RWPE2 (cell line): ENCODE measurements at regions not wholly inside any gene's neighbourhood (a gene's known extent, or its start where the extent isn't known, plus 50 kb on each side); places are given as distances from the start of the nearest gene placed in this dataset.

Experiments
- ATAC-seq: fragments of 200-7000 bp; cut with Tn5 transposase; 3 replicates; pipeline ENCODE4 v1.9.1; 2021; ENCODE audit warnings: low read depth
- DNase-seq: peaks from one replicate; pipeline ENCODE4 v3.0.0-alpha.2; 2020; ENCODE audit warnings: low spot score
- H3K27ac ChIP-seq: fragments of 450-650 bp; 2 replicates; pipeline ENCODE4 v1.5.1; 2017; ENCODE audit warnings: mild to moderate bottlenecking; ENCODE audit not compliant: poor library complexity, severe bottlenecking
- H3K27me3 ChIP-seq: fragments of 250-450 bp; sonication (Bioruptor Pico); 2 replicates; pipeline ENCODE4 v1.5.1; 2021; ENCODE audit warnings: mild to moderate bottlenecking, moderate library complexity; ENCODE audit not compliant: insufficient read depth, poor library complexity, severe bottlenecking
- H3K36me3 ChIP-seq: fragments of 250-450 bp; sonication (Bioruptor Pico); 2 replicates; pipeline ENCODE4 v1.5.1; 2020; ENCODE audit warnings: low read depth, mild to moderate bottlenecking, moderate library complexity
- H3K4me1 ChIP-seq: fragments of 250-450 bp; sonication (Bioruptor Pico); 2 replicates; pipeline ENCODE4 v1.5.1; 2021; ENCODE audit warnings: mild to moderate bottlenecking, moderate library complexity; ENCODE audit not compliant: insufficient read depth, poor library complexity, severe bottlenecking
- H3K4me3 ChIP-seq: fragments of 250-450 bp; sonication (Bioruptor Pico); 2 replicates; pipeline ENCODE4 v1.5.1; 2021; ENCODE audit warnings: mild to moderate bottlenecking, moderate library complexity; ENCODE audit not compliant: severe bottlenecking
- H3K9me3 ChIP-seq: fragments of 250-450 bp; sonication (Bioruptor Pico); 2 replicates; pipeline ENCODE4 v1.5.1; 2021; ENCODE audit warnings: mild to moderate bottlenecking, moderate library complexity; ENCODE audit not compliant: severe bottlenecking
- TF ChIP-seq, protein P1 (sequence below): fragments of 450-650 bp; IDR thresholded peaks from one replicate; pipeline ENCODE4 v1.5.1; 2017; ENCODE audit warnings: mild to moderate bottlenecking, moderate library complexity; ENCODE audit not compliant: poor library complexity, severe bottlenecking

GRCh38 chr4:23956601-23957364, 66.9 kb upstream of the PPARGC1A start:
- ATAC-seq (no peak), DNase-seq (no peak)
- Histone ChIP-seq H3K4me1 (no peaks in the 10 kb centered on the region), H3K27me3 (no peaks in the 10 kb centered on the region), H3K36me3 (no peaks in the 10 kb centered on the region), H3K27ac (no peak overlapping the region), H3K9me3 (no peaks in the 10 kb centered on the region), H3K4me3 (no peak overlapping the region)
- TF ChIP-seq, protein P1, sequence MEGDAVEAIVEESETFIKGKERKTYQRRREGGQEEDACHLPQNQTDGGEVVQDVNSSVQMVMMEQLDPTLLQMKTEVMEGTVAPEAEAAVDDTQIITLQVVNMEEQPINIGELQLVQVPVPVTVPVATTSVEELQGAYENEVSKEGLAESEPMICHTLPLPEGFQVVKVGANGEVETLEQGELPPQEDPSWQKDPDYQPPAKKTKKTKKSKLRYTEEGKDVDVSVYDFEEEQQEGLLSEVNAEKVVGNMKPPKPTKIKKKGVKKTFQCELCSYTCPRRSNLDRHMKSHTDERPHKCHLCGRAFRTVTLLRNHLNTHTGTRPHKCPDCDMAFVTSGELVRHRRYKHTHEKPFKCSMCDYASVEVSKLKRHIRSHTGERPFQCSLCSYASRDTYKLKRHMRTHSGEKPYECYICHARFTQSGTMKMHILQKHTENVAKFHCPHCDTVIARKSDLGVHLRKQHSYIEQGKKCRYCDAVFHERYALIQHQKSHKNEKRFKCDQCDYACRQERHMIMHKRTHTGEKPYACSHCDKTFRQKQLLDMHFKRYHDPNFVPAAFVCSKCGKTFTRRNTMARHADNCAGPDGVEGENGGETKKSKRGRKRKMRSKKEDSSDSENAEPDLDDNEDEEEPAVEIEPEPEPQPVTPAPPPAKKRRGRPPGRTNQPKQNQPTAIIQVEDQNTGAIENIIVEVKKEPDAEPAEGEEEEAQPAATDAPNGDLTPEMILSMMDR = no peak

DNA sequence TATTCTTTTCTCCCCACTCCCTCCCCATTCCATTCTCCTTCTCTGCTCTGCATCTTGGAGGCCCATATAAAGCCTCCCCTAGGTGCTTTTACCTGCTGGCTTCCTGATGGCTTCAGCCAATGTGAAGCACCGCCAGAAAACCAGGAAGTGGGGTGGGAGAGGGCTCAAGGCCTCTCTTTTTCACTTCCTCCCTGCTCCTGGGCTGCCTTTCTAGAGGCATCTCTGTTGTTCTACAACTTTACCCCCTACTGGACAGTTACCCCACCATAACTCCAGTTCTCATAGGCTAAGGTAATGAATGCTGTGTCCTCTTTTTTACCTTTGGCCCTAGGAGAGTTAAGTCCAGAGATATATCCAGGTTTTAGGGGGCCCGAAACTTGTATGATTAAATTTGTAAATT, 62.4 kb upstream of the PPARGC1A start:
- ATAC-seq (no peak), DNase-seq (no peak)
- H3K27me3 ChIP-seq = no peaks in the 10 kb centered on the region
- H3K27ac ChIP-seq = no peak overlapping the region
- TF ChIP-seq, protein P1 = no peak
- H3K36me3 ChIP-seq = no peaks in the 10 kb centered on the region
- H3K9me3 ChIP-seq = no peaks in the 10 kb centered on the region
- no peak overlapping the region for H3K4me3 ChIP-seq
- H3K4me1 ChIP-seq = no peaks in the 10 kb centered on the region

DNA sequence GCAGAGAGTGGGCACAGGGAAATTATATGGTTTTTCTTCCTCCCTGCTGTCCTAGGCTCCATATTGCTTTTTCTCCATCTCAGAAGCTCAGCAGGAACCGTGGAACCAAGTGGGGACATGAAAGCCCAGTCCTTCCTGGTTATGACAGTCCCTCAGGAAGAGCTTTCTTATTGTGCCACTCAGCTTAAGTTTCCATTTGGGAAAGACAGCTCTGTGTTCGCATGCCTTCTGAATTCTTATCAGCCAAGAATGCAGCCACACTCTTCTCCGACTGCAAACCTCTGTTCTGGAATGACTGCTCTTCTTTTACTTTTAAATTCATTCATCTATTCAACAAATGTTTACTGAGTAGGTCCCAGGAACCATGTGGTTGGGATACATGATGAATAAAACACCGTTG, 58.0 kb upstream of the PPARGC1A start:
- ATAC-seq = no peak
- no peak overlapping the region for H3K27ac ChIP-seq
- H3K4me3 ChIP-seq = no peak overlapping the region
- H3K9me3 ChIP-seq = no peaks in the 10 kb centered on the region
- TF ChIP-seq, protein P1 = no peak
- DNase-seq = no peak
- no peaks in the 10 kb centered on the region for H3K36me3 ChIP-seq
- peaks cover 3% of the 10 kb centered on the region for H3K4me1 ChIP-seq
- H3K27me3 ChIP-seq = no peaks in the 10 kb centered on the region

DNA sequence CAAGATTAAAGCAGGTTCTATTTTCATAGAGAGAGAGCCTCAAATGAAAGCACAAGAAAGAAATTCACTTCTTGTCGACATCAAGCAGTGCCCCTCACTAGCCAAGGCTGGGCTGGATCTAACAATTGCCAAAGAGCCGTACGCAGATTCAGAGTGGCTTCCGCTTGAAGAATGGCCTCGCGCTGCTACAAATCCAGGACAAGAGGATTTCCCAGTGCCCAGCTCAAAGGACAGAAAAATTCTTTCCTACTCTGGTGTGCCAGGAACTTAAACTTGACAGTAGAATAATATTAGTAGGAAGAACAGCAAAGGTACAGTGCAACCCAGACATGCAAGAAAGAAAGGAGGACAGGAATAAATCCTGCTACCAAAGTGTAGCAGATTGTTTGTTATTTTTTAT, 56.5 kb upstream of the PPARGC1A start:
- H3K27ac ChIP-seq = no peak overlapping the region
- no peak for DNase-seq

More for the DNA sequence above, 56.5 kb upstream of the PPARGC1A start:
- no peaks in the 10 kb centered on the region for H3K36me3 ChIP-seq
- TF ChIP-seq, protein P1 = no peak
- H3K27me3 ChIP-seq = no peaks in the 10 kb centered on the region
- no peak overlapping the region for H3K4me3 ChIP-seq
- H3K9me3 ChIP-seq = no peaks in the 10 kb centered on the region
- no peak for ATAC-seq
- peaks cover 3% of the 10 kb centered on the region for H3K4me1 ChIP-seq
